22Rv1 (cell line): ENCODE measurements at regions not wholly inside any gene's neighbourhood (a gene's known extent, or its start where the extent isn't known, plus 50 kb on each side); places are given as distances from the start of the nearest gene placed in this dataset.

Experiments used
- H3K27ac ChIP-seq: fragments of 450-650 bp; 2 replicates; pipeline ENCODE4 v1.5.1; 2017
- CTCF ChIP-seq: fragments of 450-650 bp; IDR thresholded peaks from 2 replicates; pipeline ENCODE4 v1.5.1; 2017; ENCODE audit warnings: mild to moderate bottlenecking
- ZFX ChIP-seq: fragments of 450-650 bp; IDR thresholded peaks from 2 replicates; pipeline ENCODE4 v1.6.1; 2017; ENCODE audit warnings: antibody characterized with exemption, borderline replicate concordance

GRCh38 chr4:186807808-186808629, 84.4 kb upstream of the FAT1 start:
- TF ChIP-seq ZFX = no peak
- TF ChIP-seq CTCF = no peak
- no peak overlapping the region for H3K27ac ChIP-seq

- H3K27ac ChIP-seq = no peak overlapping the region
Observed at GRCh38 chr4:186808630-186809018, 85.0 kb upstream of the FAT1 start.

DNA sequence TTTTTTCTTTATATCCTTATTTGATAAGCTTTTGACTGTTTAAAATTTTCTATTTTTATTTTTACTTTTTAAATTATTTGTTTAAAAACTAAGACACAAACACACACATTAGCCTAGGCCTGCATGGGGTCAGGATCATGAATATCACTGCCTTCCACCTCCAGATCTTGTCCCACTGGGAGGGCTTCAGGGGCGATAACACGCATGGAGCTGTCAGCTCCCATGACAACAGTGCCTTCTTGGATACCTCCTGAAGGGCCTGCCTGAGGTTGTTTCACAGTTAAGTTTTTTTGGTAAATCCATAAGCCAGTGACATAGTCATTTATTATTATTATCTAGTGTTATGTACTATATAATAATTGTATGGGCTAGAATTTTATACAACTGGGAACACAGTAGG, 85.4 kb upstream of the FAT1 start:
- H3K27ac ChIP-seq = no peak overlapping the region
- no peak for TF ChIP-seq ZFX
- no peak for TF ChIP-seq CTCF

More at GRCh38 chr4:186808630-186809018, 85.0 kb upstream of the FAT1 start:
- TF ChIP-seq ZFX = no peak

- TF ChIP-seq CTCF = no peak
- no peak for TF ChIP-seq ZFX
- H3K27ac ChIP-seq = no peak overlapping the region
Observed at GRCh38 chr4:186810613-186811150, 87.0 kb upstream of the FAT1 start.

DNA sequence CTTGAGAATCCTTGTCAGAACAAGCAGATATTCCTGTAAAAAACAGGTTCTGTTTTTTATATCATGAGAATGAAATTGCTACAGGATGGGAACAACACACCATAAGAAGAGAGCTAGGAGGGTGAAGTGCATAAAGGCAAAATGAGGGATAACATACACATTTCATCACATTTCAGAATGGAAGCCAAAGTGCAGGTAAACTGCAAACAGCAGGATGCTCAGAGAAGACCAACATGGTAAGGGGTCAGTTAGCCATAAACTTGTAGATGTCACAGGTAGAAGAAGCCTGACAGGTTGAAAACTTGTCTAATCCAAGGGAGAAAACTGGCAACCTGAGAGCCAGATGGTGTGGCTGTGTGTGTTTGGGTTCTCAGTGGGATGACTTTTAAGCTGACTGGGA, 88.9 kb upstream of the FAT1 start:
- H3K27ac ChIP-seq = no peak overlapping the region
- no peak for TF ChIP-seq CTCF
- TF ChIP-seq ZFX = no peak

DNA sequence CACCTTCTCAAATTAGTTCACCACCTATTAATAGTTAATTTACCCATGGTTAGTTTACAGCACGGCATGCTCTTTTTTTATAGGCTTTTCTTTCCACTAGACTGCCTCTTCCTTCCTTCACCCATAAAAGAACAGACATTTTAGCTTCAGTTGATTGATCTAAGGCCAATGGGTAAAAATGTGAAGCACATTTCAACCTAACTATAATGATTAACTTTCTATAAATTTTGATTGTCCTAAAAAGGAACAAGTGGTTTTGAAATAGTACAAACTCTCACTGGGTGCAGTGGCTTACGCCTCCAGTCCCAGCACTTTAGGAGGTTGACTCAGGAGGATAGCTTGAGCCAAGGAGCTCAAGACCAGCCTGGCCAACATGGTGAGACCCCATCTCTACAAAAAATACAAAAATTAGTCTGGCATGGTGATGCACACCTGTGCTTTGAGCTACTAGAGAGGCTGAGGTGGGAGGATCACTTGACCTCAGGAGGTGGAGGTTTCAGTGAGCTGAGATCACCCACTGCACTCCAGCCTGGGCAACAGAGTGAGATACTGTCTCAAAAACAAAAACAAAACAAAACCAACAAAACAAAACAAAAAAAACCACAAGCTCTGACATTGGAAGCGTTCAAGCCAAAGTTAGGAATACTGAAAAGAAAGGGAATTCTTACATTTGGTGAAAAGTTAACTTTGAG, 89.9 kb upstream of the FAT1 start:
- TF ChIP-seq CTCF = no peak
- no peak for TF ChIP-seq ZFX
- H3K27ac ChIP-seq = no peak overlapping the region

DNA sequence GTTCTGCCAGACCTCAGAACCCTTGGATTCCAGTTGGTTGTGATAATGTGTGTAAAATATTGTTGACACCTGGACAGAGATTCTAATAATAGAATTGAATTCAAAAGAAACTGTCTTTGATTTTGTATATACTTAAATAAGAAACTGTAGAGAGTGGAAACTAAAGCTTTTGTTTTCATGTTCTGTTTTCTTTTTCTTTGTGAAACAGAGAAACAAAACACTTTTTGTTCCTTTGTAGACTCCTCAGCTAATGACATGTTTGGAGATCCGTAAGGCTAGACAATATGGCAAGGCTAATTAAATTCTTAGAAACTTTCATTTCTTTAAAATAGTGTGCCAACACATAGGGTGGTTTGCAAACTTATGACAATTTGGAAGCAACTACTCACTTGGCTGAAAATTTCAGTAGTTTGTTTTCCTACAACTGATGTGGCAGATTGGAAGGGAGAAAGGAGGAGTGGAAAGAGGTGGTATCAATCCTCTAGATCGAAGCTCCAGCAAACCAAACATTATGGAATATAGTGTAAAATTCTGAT, 90.9 kb upstream of the FAT1 start:
- H3K27ac ChIP-seq = no peak overlapping the region

More for the DNA sequence above, 90.9 kb upstream of the FAT1 start:
- TF ChIP-seq CTCF = no peak
- TF ChIP-seq ZFX = no peak
